Activated T-helper 1 cell treated with anti-CD3 and anti-CD28 coated beads, Interleukin-12 subunit alpha, Interleukin-12 subunit beta, Interleukin-2, Interleukin-4 antibody, amounts not matched to agents 30 ng/mL and 10 ng/mL and 1 ng/mL, durations not matched to agents 14 hours and 24 hours and 36 hours (primary cell): ENCODE measurements at regions not wholly inside any gene's neighbourhood (a gene's known extent, or its start where the extent isn't known, plus 50 kb on each side); places are given as distances from the start of the nearest gene placed in this dataset.

Experiments used
- DNase-seq: peaks from one replicate; pipeline ENCODE4 v3.0.0; 2021; ENCODE audit warnings: low spot score
- H3K27ac Mint-ChIP-seq: one replicate; pipeline ENCODE4 v1.8.0; 2021; ENCODE audit warnings: mild to moderate bottlenecking, mixed read lengths
- H3K27me3 Mint-ChIP-seq: one replicate; pipeline ENCODE4 v1.8.0; 2022; ENCODE audit warnings: mild to moderate bottlenecking, moderate library complexity, mixed read lengths; ENCODE audit not compliant: insufficient read depth
- H3K36me3 Mint-ChIP-seq: one replicate; pipeline ENCODE4 v1.8.0; 2021; ENCODE audit warnings: low read depth, mixed read lengths
- H3K4me1 Mint-ChIP-seq: one replicate; pipeline ENCODE4 v1.8.0; 2021; ENCODE audit warnings: low read depth, mixed read lengths
- H3K4me3 Mint-ChIP-seq: one replicate; pipeline ENCODE4 v1.8.0; 2021; ENCODE audit warnings: mild to moderate bottlenecking, moderate library complexity, mixed read lengths
- H3K9me3 Mint-ChIP-seq: one replicate; pipeline ENCODE4 v1.8.0; 2021; ENCODE audit warnings: mixed read lengths
- intact Hi-C: fragments of 100-400 bp; cut with micrococcal nuclease; formaldehyde crosslinking; loops from one replicate; pipeline ENCODE4 v1.15.1; 2024

DNA sequence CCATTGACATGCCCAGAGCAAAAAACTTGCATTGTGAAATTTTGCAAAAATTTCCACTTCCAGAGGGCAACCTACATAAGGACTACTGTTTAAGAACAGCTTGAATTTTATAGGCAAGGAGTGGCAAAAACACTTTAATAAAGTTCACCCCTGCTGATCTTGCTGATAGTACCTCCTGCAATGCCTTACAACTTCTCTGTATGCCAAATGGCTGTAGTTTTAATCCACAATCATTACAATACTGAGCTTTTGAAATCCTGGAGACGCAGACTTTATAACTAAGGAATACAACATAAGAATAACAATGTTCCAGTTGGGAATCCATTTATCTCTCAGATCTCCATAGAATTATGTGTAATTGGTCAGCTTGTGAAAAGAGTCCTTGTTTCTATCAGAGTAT is 247.5 kb downstream of the KCNJ3 start:
- H3K27ac Mint-ChIP-seq = no peak overlapping the region
- H3K4me1 Mint-ChIP-seq = no peaks in the 10 kb centered on the region
- no peak for DNase-seq
- H3K36me3 Mint-ChIP-seq = no peaks in the 10 kb centered on the region
- intact Hi-C loops = no loop called here
- no peak overlapping the region for H3K4me3 Mint-ChIP-seq
- no peaks in the 10 kb centered on the region for H3K27me3 Mint-ChIP-seq
- H3K9me3 Mint-ChIP-seq = no peaks in the 10 kb centered on the region

GRCh38 chr2:154941379-154941778 is 242.9 kb downstream of the KCNJ3 start:
- H3K36me3 Mint-ChIP-seq = no peaks in the 10 kb centered on the region

GRCh38 chr2:154934213-154934612 is 235.7 kb downstream of the KCNJ3 start:
- Mint-ChIP-seq H3K27ac (no peak overlapping the region), H3K27me3 (no peaks in the 10 kb centered on the region), H3K36me3 (no peaks in the 10 kb centered on the region), H3K9me3 (no peaks in the 10 kb centered on the region), H3K4me1 (no peaks in the 10 kb centered on the region), H3K4me3 (no peak overlapping the region)
- intact Hi-C loops = no loop called here
- DNase-seq = no peak

More at GRCh38 chr2:154941379-154941778, 242.9 kb downstream of the KCNJ3 start:
- no peak for DNase-seq
- Mint-ChIP-seq H3K4me1 (no peaks in the 10 kb centered on the region), H3K4me3 (no peak overlapping the region), H3K9me3 (no peaks in the 10 kb centered on the region), H3K27me3 (no peaks in the 10 kb centered on the region), H3K27ac (no peak overlapping the region)
- intact Hi-C loops = no loop called here

GRCh38 chr2:154924531-154924930 is 226.0 kb downstream of the KCNJ3 start:
- Mint-ChIP-seq H3K27me3 (no peaks in the 10 kb centered on the region), H3K4me3 (no peak overlapping the region), H3K36me3 (no peaks in the 10 kb centered on the region), H3K4me1 (no peaks in the 10 kb centered on the region), H3K27ac (no peak overlapping the region), H3K9me3 (no peaks in the 10 kb centered on the region)
- intact Hi-C loops = no loop called here
- DNase-seq = no peak

DNA sequence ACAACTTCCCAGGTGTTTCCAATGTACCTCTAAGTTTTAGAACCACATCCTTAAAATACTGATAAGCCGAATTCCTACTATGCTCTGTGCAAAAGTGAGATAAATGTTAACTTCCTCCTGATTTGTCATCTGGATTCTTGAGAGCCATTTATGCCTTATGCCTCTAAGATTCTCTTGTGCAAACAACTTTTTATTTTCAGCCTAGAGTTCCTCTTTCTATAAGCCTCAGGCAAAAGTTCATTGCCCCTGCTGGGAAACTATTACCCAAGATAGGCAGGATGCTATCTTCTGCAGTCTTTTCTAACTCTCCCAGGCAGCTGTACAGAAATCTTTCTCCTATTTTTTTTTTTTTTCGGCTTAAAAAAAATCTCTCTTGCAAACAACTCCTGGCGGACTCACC is 216.1 kb downstream of the KCNJ3 start:
- no peaks in the 10 kb centered on the region for H3K9me3 Mint-ChIP-seq
- H3K4me1 Mint-ChIP-seq = no peaks in the 10 kb centered on the region
- no peak overlapping the region for H3K4me3 Mint-ChIP-seq
- no peaks in the 10 kb centered on the region for H3K36me3 Mint-ChIP-seq
- intact Hi-C loops = no loop called here
- DNase-seq = no peak
- no peaks in the 10 kb centered on the region for H3K27me3 Mint-ChIP-seq
- H3K27ac Mint-ChIP-seq = no peak overlapping the region

DNA sequence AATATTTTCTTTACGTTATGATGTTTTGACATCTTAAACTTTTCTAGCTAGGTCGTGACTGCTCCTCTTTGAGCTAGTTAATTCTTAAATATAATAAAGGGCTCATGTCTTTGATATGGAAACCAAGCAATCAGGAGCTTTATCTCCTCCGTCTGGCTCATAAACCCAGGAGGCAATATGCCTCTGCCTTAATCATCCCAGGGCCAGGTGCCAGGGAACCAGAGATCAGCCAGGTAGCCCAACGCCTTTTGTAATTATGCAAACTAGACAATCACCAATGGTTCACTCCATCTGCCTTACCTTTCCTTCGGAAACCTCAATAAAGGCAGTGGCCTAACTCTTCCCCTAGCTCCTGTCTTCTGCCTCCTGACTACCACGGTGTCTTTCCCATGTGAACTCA is 213.7 kb downstream of the KCNJ3 start:
- no peaks in the 10 kb centered on the region for H3K4me1 Mint-ChIP-seq
- no peak overlapping the region for H3K27ac Mint-ChIP-seq
- no peaks in the 10 kb centered on the region for H3K36me3 Mint-ChIP-seq
- no peaks in the 10 kb centered on the region for H3K9me3 Mint-ChIP-seq
- intact Hi-C loops = no loop called here
- no peak for DNase-seq
- H3K4me3 Mint-ChIP-seq = no peak overlapping the region
- H3K27me3 Mint-ChIP-seq = no peaks in the 10 kb centered on the region

GRCh38 chr2:154911729-154912128 is 213.2 kb downstream of the KCNJ3 start:
- no peaks in the 10 kb centered on the region for H3K9me3 Mint-ChIP-seq
- DNase-seq = no peak
- H3K4me3 Mint-ChIP-seq = no peak overlapping the region
- H3K36me3 Mint-ChIP-seq = no peaks in the 10 kb centered on the region
- H3K4me1 Mint-ChIP-seq = no peaks in the 10 kb centered on the region
- H3K27ac Mint-ChIP-seq = no peak overlapping the region
- intact Hi-C loops = no loop called here
- H3K27me3 Mint-ChIP-seq = no peaks in the 10 kb centered on the region

GRCh38 chr2:154910701-154911100 is 212.2 kb downstream of the KCNJ3 start:
- H3K36me3 Mint-ChIP-seq = no peaks in the 10 kb centered on the region
- H3K4me1 Mint-ChIP-seq = no peaks in the 10 kb centered on the region
- H3K27ac Mint-ChIP-seq = no peak overlapping the region
- H3K27me3 Mint-ChIP-seq = no peaks in the 10 kb centered on the region
- no peaks in the 10 kb centered on the region for H3K9me3 Mint-ChIP-seq
- intact Hi-C loops = no loop called here
- DNase-seq = no peak
- H3K4me3 Mint-ChIP-seq = no peak overlapping the region

DNA sequence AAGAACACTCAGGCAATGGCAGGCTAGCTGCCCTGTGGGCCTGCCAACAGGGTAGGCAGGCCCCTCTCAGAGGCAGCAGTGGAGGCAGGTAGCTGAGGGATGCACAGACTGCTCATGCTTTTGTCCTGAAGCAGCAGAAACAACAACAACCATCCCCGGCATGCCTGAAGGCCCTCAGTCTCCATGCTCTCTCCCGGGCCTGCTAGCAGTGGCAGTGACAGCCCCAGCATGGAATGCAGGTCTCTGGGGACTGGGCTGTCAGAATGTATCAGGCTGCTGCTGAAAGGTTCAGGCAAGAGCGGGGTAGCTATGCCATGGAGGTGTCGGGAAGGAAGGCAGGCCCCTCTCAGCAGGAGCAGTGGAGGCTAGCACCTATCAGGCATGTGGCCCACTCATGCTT is 209.8 kb downstream of the KCNJ3 start:
- no peaks in the 10 kb centered on the region for H3K27me3 Mint-ChIP-seq

More for the DNA sequence above, 209.8 kb downstream of the KCNJ3 start:
- H3K9me3 Mint-ChIP-seq = no peaks in the 10 kb centered on the region
- DNase-seq = no peak
- H3K4me3 Mint-ChIP-seq = no peak overlapping the region
- H3K27ac Mint-ChIP-seq = no peak overlapping the region
- no peaks in the 10 kb centered on the region for H3K36me3 Mint-ChIP-seq
- H3K4me1 Mint-ChIP-seq = no peaks in the 10 kb centered on the region
- intact Hi-C loops = no loop called here
